ENCODE measurements at regions not wholly inside any gene's neighbourhood (a gene's known extent, or its start where the extent isn't known, plus 50 kb on each side); places are given as distances from the start of the nearest gene placed in this dataset.
A peak's percentile ranks its signal among the peaks of the same experiment; 100 is the strongest.

DNA sequence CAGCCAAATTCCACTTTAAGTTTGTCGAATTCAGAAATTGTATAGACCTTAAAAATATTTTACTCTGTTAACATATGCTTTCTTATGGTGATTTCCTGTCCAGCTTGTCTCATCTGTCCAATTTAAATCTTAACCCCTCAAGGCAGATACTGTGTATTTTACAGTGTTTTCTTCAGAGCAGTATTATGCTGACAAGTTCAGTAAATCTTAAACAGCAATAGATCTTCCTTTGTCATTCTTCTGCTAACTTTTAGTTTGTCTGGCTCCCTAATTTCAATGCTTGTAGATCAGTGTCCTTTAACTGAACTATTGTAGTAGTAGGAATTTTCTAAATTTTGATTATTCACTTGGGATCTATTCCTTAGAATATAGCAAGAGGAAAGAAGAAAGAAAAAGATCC lies 52.8 kb upstream of the MEIS1 start:
- no peak for DNase-seq

DNA sequence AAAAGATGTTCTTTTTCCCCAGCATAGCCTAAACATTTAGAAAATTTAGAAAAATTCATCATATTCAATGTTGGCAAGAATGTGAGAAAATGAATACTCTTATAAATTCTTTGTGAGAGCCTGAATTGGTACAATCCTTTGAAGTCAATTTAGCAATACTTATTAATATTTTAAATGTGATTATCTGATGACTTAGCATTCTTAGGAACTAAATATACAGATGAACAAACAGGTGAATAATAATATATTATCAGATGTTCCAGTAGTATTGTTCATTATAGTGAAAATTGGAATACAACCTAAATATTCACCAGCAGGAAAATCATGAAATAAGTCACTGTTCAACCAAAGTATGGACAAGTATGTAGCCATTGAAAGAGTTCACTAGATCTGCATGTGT lies 55.5 kb upstream of the MEIS1 start:
- no peak for DNase-seq

DNA sequence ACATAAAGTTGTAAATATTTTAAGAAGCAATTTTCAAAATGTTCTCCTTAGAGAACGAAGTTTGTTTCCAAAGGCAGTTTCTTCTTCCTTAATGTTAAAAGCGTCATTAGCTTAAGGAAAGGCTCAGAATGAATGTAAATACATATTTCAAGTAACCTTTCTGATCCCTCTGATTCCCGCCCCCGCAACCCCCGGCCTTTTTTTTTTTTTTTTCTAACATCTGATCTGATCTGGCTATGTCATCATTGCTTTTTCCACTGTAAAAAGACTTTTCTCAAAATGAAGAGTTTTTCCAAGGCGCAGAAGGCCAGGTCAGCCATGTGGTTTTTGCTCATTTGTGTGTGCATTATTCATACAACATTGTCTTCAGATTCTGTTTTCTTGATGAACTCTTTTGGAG lies 57.1 kb upstream of the MEIS1 start:
- no peak for DNase-seq

DNA sequence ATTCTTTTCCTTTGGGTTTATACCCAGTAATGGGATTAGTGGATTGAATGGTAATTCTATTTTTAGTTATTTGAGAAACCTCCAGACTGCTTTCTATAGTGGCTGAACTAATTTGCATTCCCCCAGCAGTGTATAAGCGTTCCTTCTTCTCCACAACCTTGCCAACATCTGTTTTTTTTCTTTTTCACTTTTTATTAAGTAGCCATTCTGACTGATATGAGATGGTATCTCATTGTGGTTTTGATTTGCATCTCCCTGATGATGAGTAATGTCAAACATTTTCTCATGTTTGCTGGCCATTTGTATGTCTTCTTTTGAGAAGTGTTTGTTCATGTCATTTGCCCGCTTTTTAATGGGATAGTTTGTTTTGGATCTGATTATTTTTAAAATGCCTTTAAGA lies 64.1 kb upstream of the MEIS1 start:
- DNase-seq = no peak

DNA sequence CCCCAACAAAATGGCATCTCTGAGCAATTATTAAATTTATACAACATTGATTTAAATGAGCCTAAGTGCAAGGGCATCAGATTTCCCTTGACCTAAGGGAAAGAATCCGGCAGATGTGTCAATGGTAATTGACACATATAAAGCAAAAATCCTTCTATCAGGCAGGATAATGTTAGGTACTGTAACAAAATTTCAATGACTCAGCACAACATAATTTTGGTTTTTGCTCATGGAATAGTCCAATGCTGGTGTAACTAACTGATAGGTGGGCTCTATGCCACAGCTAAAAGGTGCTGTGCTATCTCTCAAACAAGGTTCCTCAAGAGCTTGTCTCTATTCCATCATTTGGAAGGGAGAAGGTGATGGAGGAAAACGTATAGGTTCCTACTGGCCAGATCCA lies 68.3 kb upstream of the MEIS1 start:
- no peak for DNase-seq

DNA sequence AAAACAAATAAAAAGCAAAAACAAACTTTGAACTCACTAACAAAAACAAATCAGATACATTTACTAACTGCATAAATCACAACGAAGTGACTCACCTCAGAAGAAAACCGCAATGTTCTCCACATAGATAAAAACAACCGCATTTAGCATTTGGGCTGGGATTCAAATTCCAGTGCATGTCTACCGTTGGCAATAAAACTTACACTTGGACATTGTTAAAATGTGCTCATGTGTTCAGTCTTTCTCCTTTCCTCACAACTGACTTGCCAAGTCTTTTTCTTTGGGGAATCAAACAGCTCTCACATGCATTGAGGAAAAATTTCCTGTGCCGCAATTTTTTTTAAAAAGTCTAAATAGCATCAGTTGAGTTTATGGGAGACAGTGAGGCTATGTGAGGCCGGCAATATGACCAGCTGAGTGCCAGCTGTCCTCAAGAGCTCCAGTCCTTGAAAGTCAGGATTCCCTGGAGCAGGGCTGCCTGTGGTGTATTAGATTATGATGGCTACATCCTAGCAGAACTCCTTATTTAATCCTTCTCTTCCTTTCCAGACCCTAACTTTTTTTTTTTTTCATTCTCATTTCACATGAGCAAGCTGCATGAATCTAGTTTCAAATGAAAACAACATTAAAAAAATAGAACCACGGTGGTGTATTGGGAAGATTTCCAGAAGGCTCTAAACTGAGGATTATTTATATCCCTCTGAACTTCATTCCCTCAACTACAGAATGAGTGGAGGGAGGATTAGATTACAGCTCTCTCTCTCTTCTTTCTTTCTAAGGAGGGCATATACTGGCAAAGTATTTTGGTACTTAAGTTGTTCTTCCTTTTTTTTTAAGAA lies 70.2 kb upstream of the MEIS1 start:
- DNase-seq = no peak

DNA sequence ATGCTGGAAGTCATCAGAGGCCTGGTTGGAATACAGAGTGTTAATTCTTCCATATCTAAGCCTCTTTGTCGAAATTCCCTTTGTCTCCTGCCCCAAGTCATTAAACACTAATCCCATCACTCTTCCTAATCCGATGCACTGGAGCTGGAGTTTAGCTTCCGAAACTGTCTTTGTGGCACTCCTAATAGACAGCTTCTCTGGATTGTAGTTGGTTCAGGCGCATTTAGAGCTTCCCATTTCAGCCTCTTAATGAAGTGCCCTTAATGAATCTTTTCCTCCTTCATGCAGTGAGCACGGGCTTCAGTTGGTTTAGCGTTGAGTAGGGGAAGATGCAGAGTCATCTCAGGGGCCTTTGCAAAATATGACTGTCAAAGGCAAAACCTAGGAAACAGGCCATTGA lies 72.2 kb upstream of the MEIS1 start:
- no peak for DNase-seq

DNA sequence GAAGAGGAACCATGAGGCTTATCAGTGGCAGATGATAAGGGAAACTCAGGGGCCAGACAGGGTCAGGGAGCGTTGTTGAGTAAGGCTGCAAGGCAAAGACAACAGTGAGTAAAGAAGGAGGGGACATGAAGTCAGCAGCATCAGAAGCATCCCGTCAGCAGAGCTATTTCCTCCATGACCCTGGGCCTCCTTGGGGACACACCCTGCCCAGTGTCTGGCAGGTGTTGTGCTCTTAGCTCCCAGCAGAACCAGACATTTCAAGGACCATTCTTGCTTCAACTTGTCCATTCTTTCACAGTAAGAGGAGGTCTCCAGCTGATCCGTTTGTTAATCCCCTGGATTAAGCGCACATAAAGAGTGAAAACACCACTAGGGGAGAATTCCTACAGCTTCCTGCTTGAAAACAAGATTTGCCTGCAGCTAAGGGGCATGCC lies 88.7 kb upstream of the MEIS1 start:
- DNase-seq = no peak

DNA sequence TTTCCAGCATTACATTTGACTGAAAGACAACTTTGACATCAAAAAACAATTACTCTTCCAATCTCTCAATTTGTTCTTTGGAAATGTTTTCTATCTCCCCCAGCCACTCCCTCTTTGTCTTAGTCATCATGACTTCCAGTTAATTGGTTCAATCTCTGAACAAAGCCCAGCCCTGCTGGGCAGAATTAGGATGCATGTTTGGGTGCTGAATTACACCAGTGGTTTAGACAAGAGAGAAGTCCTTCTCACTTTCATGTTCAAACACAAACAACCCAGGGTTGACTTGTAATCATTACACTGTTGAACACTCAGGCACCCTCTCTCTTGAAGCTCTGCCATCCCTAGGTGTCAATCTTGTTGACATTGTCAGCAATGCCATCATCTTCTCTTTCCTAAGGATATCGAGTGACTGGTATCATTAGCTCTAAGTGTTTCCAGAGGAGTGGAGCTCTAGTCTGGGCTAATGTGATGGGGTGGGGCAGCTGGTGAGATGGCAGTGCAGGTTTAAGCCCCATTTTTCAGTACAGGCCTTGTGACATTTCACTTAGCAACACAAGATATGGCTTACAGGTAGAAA lies 90.8 kb upstream of the MEIS1 start:
- DNase-seq = no peak

DNA sequence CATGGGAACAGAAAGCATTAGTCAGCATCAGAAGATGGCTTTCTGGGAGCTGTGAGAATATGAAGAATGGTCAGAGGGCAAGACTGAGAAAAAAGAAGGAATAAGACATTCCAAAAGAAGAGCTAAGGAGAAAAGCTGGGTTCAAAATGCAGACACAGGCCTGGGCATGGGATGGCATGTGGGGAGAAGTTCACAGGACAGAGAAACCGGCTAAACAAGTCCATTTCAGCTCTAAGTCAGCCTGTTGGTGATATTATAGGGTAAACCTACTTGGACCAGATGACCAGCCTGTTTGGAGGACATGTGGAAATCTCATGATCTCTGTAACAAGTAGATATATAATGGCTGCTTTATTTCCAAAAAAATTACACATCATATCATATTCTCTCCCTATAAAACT lies 91.7 kb upstream of the MEIS1 start:
- no peak for DNase-seq

DNA sequence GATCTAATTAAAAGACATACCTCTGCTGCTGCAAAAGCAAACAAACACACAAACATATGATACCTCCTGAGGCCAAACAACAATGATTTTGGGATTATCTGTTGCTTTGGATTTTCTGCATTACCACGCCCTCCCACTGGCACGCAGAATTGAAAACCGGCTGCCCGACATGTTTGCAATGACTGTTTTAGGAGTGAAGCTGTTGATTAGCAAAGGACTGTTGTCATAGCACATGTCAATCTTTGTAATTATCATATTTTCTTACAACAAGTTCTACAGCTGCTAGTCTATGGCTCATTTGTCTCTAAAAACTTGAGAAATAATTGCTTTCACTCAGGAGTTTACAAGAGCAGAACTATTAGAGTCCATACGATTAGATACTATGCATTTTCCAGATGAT lies 94.4 kb upstream of the MEIS1 start:
- DNase-seq = no peak

DNA sequence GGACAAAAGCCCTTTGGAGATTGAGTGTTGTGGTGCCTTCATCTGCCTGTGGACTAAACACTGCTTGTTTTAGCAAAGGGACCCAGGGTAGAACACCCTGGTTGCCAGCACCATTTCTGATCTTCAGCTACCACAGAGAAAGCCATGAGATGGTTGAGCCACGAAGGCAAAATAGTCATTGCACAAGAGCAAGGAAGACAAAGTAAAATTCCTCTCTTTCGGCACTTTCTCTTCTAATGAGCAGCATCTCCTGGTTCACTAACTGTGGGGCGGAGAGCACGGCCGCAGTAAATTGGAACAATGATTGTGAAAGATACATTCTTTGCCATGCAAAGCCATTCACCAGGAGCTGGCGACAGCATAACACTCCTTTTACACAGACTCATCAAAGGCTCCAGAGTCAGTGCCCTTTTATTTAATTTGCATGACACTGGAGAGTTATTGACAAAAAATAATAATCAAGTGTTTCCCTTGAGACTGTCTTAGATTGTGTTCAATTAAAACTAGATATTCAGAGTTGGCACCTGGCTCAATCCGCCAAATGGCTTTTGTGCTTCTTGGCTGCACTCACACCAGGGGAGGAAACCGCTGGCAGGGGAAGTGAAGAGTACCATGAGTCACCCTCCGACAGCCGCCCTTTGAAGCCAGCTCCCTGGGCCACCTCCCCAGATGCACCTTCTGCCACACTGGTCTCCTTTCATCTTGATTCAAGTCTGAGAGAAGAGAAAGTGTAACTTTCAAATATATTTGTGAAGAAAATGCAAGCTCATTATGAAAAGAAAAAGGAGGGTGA lies 100.5 kb upstream of the MEIS1 start:
- DNase-seq = no peak

DNA sequence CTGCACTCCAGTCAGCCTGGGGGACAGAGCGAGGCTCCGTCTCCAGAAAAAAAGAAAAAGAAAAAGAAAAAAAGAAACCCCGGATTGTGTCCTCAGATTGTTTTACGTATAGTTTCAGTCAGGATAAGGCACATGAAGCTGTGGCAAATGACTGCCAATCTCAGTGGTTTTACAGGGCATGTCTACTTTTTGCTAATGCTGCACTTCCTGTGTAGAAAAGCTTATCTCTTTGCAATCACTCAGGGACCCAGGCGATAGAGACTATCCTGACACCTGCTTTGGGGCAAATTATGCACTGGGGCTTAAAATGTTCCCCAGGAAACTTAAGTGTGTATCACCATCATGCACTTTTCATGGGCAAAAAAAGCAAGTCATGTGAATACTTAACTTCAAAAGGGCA lies 103.7 kb upstream of the MEIS1 start:
- DNase-seq = no peak

DNA sequence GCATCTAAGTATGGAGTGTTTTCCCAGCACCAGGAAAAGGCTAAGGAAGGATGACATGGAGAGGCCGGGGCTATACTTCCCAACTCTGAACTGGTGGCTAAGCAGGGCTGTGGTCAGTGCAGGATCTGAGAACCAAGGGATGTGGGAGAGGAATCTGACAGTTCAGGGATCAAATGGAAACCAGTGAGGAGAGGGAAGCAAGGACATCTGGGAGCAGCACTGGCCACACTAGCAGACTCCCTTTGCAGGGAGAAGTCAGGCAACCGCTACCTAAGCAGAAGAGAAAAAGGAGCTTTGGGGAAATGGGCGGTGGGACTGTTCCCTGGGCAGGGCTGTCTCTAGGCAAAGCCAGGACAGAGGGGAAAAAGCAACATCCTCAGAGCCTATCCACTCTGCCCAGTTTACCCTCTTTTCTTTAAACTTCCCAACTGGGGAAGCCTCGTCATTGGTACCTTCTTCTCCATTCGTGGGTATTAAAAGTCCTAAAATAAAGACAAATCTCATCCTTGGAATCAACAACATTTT lies 105.8 kb upstream of the MEIS1 start:
- DNase-seq = no peak

DNA sequence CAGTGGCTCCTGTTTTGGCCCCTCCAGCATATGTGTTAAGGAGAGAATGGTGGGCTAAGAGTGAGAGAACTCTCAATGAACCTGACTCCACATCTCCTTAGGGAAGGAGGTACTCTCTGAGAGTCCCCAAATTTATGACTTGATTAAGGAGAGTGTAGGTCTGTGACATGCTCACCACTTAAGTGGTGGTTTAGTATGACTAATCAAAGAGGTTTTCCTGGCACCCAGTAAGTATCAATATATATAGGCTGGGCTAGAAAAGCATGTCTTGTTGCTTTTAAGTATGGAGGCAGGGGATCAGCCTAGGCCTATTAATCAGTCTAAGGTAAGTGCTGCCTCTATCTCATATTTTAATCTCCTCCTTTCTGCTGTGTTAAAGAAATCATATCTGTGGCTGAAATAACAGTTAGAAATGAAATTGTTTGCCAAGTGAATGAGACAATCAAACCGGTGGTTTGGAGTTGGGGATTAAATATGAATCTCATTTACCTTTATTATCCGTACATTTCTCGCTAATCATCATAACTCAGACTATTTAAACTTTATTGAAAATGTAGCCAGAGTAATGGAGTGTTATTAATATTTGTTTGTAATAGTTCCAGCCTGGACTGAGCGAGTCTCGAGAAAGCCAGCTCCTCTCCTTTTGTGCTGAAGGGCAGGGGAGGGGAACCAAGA lies 107.7 kb upstream of the MEIS1 start:
- DNase-seq = no peak

DNA sequence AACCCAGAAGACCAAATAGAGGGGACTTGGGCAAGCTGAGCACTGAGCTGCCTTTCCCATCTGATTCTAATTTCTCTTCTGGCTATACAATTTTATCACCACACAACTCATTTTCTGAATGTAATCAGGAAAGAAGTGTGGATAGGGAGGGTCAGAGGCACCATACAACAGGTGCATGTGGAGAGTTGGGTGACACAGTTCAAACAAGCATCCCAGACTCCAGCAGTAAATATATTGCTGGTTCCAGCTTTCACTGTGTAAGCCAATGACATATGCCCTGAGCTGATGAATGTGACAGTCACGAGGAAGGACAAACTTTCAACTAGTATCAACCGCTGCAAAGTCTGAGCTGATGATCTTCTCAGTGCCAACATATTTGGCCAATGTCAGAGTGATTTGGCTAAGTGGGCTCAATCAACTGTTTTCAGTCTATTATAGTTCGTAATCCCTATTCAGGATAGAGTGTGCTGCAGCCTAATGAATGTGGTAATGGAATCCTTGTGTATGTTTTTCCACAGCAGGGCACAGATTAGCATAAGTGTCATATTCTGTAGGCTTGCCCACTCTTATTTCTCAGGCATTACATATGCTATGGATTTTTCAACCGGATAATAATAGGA lies 109.9 kb upstream of the MEIS1 start:
- DNase-seq = no peak

DNA sequence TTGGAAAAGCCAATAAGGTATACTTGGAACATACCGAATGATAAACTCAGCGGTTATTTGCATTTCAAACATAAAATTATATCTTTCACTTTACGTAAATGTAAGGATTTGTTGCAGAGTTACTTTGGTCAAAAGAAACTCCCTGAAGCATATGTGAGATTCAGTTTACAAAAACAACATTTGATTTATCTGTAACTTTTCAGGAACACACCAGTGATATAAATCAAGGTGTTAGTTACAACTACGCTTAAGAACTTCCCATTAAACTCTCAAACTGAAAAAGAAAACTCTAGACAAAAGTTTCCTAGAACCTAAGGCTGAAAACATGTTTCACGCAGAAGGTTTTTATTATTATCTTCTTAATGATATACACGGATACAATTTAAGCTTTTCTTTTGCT lies 110.6 kb upstream of the MEIS1 start:
- no peak for DNase-seq

DNA sequence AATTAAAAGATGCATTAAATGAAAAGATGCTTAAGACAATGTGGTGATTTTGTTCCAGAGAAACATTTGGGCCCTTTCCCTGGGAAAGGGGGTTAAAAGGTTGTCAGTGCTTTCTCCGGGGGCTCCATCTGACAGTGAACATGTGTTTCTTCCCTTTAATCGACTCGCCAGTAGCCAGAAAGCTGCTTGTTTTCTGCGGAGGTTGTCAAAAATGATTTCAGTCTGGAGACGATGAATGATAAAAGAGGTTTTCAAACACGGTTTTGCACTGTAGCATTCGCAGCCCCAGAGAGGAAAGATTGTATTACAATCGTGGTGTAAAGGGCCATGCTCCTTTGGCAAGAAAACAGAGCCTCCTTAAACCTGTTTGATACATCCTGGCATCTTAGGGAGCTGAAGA lies 111.5 kb upstream of the MEIS1 start:
- peak; percentile 10 for DNase-seq

DNA sequence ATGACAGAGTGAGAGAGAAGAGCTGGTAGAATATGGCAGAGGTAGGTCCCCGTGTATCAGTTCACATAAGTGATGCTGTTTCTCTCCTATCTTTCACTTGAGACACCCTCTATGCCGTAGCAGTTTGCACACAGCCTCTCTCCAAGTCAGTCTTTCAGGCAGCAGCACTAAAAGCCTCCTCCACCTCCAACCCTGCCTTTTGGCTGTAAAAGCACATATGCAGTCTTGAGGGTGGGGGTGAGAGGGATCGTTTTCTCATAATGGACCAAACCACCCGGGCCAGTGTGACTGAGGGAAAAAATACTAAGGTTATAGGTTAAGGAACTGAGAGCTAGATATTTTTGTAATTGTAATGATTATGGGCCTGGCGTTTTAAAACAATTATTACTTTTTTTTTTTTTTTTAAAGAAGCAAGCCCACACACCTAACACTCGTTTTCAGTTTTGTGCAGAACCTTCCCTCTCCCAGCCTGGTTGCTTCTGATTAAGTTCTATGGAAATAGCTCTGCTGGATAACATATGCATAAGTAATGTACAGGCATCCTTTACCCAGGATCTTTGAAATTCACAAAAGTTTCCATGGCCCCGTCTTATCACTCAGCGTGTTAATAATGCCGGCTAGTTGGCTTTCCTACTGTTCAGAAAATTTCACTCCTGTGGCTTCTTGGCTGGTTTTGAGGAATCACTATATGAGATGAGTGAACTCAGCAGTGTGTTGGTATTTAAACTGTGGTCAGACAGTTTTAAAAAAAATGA lies 112.2 kb upstream of the MEIS1 start:
- DNase-seq = peak; percentile 59

DNA sequence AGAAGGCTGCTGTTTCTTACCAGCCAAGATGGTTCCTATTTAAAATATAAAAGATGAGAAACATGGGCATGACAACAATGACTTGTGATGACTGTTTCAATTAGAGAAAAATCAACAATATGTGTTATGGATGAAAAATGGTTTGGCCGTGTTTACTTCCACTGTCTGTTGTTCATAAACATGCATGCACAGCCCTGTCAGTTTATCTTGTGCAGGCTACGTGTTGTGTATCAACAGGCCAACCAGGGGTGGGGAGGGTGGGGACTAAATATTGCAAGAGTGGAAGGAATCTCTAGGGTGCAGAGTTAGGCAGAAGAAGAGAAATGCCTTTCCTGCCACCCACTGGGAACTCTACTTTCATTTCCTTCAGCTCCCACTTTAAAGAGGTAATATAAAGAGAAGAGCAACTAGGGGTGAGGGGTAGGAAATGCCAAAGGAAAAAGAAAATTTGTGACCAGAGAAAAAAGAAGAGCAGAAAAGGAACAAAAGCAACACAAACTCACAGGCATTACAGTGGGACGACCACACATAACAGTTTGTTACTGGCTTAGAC lies 116.8 kb upstream of the MEIS1 start:
- no peak for DNase-seq

DNA sequence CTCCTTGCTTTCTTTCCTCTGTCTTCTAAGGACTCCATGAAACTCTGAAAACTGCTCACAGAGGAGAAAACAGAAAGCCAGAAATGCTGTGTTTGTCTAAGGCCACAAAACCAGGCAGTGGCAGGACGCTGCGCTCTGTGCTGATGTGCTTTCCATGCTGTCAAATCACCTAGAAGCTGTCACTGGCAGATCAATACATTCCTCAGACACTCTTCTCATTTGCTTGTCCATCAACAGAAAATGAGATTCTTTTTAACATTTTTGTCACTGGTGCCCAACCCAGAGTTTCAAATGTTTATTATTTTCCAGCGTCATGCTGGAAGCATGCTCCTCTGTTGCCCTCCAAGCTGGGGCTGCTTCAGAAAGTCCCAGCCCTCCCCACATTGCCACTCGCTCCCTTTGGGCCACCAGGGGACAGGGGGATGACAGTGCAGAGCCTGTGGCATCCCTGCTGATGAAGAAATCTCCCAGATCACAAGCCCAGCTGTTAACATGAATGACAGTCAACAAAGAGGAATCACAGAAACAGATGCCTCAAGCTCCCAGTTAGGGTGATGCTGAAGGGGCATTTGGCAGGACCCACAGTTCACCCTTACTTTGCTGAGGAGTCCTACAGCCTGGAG lies 117.5 kb upstream of the MEIS1 start:
- no peak for DNase-seq

Data from NCI-H2227 treated with DMSO at 0.1 percent for 48 hours (cell line).